CD4-positive, alpha-beta T cell (primary cell): ENCODE measurements at regions not wholly inside any gene's neighbourhood (a gene's known extent, or its start where the extent isn't known, plus 50 kb on each side); places are given as distances from the start of the nearest gene placed in this dataset.

Experiments used
- ATAC-seq: fragments of 200-7000 bp; cut with Tn5 transposase; one replicate; pipeline ENCODE4 v1.10.0; 2022; ENCODE audit warnings: mild to moderate bottlenecking; ENCODE audit not compliant: poor library complexity
- CTCF ChIA-PET: fragments of 350-600 bp; sonication (Branson Sonifier 250); formaldehyde crosslinking; loops from one replicate; lab custom pipeline; 2021; ENCODE audit warnings: antibody characterized with exemption, inconsistent platforms; lab: Charles Lee
- POLR2A ChIA-PET: fragments of 350-600 bp; sonication (Branson Sonifier 250); formaldehyde crosslinking; loops from one replicate; lab custom pipeline; 2021; ENCODE audit warnings: antibody characterized with exemption, inconsistent platforms; lab: Charles Lee
- DNase-seq, 14 experiments: peaks; one replicate each; pipeline ENCODE4 v3.0.0-alpha.2; 2013 to 2020; ENCODE audit warnings: mixed read lengths in 2 of 14
- H3K27ac ChIP-seq, 2 donors: one replicate each; pipeline versions ENCODE4 v1.5.1 to v1.7.0; 2013; ENCODE audit warnings: low read length in 2 of 2, low read depth in 1 of 2, mild to moderate bottlenecking in 1 of 2
- H3K27me3 ChIP-seq, 2 experiments: 1 replicate in 1 of 2; 2 replicates in 1 of 2; pipeline versions ENCODE4 v1.6.1 to v1.7.0; 2013; ENCODE audit warnings: low read length in 2 of 2, control low read depth in 1 of 2, mild to moderate bottlenecking in 1 of 2, moderate library complexity in 1 of 2; ENCODE audit not compliant: insufficient read depth in 2 of 2, control insufficient read depth in 1 of 2
- H3K36me3 ChIP-seq: one replicate; pipeline ENCODE4 v1.6.1; 2013; ENCODE audit warnings: low read length, control low read depth; ENCODE audit not compliant: insufficient read depth
- H3K4me1 ChIP-seq: one replicate; pipeline ENCODE4 v1.6.1; 2013; ENCODE audit warnings: low read length, control low read depth; ENCODE audit not compliant: insufficient read depth
- H3K4me3 ChIP-seq: one replicate; pipeline ENCODE4 v1.5.1; 2013; ENCODE audit warnings: mild to moderate bottlenecking, low read length, moderate library complexity
- H3K9me3 ChIP-seq, 2 experiments: 1 replicate in 1 of 2; 2 replicates in 1 of 2; pipeline versions ENCODE4 v1.6.1 to v1.7.0; 2013; ENCODE audit warnings: low read length in 2 of 2, mild to moderate bottlenecking in 2 of 2, control low read depth in 1 of 2, moderate library complexity in 1 of 2; ENCODE audit not compliant: control insufficient read depth in 1 of 2, insufficient read depth in 1 of 2
- H3K27ac Mint-ChIP-seq: one replicate; pipeline ENCODE4 v1.8.0; 2020; ENCODE audit warnings: mixed read lengths
- H3K27me3 Mint-ChIP-seq: one replicate; pipeline ENCODE4 v1.8.0; 2021; ENCODE audit warnings: mixed read lengths
- H3K36me3 Mint-ChIP-seq: one replicate; pipeline ENCODE4 v1.8.0; 2021; ENCODE audit warnings: low read depth, mixed read lengths
- H3K4me1 Mint-ChIP-seq: one replicate; pipeline ENCODE4 v1.8.0; 2021; ENCODE audit warnings: low read depth, mixed read lengths
- H3K4me3 Mint-ChIP-seq: one replicate; pipeline ENCODE4 v1.8.0; 2020; ENCODE audit warnings: mild to moderate bottlenecking, mixed read lengths
- H3K9me3 Mint-ChIP-seq: one replicate; pipeline ENCODE4 v1.8.0; 2020; ENCODE audit warnings: mixed read lengths
- intact Hi-C, 2 experiments: fragments of 100-400 bp; cut with DNase I in 1 of 2; cut with micrococcal nuclease in 1 of 2; formaldehyde crosslinking; loops; one replicate each; pipeline versions ENCODE4 v1.15.1 to v1.9.0; 2023 to 2025; cut with DNase I, micrococcal nuclease
- TF ChIP-seq, protein P1 (sequence below): fragments of 200-600 bp; IDR thresholded peaks from one replicate; pipeline ENCODE4 v1.8.0; 2022; ENCODE audit warnings: antibody characterized with exemption, mild to moderate bottlenecking

DNA sequence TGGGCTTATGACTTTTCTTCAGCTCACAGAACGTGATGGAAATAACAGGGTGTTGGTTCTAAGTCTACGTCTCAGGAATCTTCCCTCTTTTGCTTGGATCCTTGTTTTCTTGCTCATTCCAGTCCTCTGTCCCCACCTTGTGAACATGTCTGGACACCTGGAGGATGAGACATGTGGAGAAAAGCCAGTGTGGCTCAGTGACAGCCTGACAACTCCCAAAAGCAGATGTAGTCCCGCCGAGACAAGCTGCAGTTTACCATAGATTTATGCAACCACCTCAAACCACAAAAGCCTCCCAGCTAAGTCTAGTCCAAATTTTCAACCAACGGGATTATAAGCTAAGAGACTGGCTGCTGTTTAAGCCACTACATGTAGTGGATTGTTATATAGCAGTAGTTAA is 476.1 kb downstream of the SH2D4B start:
- Histone ChIP-seq H3K9me3 (no peaks in the 10 kb centered on the region), H3K36me3 (no peaks in the 10 kb centered on the region), H3K27me3 (peaks cover 0 to under 1% of the 10 kb centered on the region in 2 experiments), H3K4me1 (no peaks in the 10 kb centered on the region), H3K27ac (no peak overlapping the region), H3K4me3 (no peak overlapping the region)
- H3K36me3 Mint-ChIP-seq: no peaks in the 10 kb centered on the region
- no peak overlapping the region for H3K27ac Mint-ChIP-seq
- ATAC-seq: no peak
- H3K27me3 Mint-ChIP-seq: peaks cover 12% of the 10 kb centered on the region
- ChIA-PET POLR2A (no interaction called here), CTCF (interaction anchor here (1.3 kb wide), 1 partner anchor 10 kb away, joined by 4 read pairs; no protein-coding TSS in a partner anchor)
- H3K4me3 Mint-ChIP-seq: no peak overlapping the region
- no peak for DNase-seq
- intact Hi-C loops: no loop called here
- no peaks in the 10 kb centered on the region for H3K4me1 Mint-ChIP-seq
- H3K9me3 Mint-ChIP-seq: no peaks in the 10 kb centered on the region
- TF ChIP-seq, protein P1, sequence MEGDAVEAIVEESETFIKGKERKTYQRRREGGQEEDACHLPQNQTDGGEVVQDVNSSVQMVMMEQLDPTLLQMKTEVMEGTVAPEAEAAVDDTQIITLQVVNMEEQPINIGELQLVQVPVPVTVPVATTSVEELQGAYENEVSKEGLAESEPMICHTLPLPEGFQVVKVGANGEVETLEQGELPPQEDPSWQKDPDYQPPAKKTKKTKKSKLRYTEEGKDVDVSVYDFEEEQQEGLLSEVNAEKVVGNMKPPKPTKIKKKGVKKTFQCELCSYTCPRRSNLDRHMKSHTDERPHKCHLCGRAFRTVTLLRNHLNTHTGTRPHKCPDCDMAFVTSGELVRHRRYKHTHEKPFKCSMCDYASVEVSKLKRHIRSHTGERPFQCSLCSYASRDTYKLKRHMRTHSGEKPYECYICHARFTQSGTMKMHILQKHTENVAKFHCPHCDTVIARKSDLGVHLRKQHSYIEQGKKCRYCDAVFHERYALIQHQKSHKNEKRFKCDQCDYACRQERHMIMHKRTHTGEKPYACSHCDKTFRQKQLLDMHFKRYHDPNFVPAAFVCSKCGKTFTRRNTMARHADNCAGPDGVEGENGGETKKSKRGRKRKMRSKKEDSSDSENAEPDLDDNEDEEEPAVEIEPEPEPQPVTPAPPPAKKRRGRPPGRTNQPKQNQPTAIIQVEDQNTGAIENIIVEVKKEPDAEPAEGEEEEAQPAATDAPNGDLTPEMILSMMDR: no peak

DNA sequence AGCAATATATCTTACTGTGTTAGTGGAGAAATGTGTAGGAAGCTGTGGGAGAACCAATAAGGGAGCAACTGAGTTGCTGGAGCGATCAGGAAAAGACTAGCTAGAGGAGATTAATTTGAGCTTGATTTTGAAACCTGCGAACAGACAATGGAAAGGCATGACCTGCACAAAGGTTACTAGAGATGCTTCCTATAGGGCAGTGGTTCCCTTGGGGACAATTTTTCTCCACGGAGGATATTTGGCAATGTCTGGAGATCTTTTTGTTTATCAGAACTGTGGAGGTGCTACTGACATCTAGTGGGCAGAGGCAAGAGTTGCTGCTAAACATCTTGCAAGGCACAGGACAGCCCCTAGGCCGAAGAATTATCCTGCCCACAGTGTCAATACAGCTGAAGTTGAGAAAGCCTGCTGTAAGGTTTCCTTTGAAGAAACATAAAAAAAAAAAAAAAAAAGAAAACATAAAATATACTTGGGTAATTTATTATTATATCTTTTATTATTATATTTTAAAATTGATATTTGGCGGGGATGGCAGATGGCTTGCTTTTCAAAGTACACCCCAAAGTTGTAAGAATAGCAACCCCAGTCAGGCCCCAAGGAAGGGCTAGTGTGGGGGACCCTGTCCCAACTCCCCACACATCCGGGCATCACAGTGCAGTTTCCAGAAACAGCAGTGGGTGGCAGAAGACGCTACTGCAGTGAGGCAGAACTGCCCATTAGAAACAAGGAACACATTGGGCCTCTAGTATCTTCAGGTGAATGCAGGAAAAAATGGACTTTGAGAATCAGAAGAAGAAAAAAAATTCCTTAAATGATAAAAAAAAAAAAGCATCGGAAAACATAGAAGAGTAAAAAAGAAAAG is 481.6 kb downstream of the SH2D4B start:
- Mint-ChIP-seq H3K27ac (no peak overlapping the region), H3K4me1 (no peaks in the 10 kb centered on the region), H3K9me3 (no peaks in the 10 kb centered on the region), H3K4me3 (no peak overlapping the region), H3K27me3 (peaks cover 8% of the 10 kb centered on the region), H3K36me3 (no peaks in the 10 kb centered on the region)
- no peak overlapping the region for H3K27ac ChIP-seq
- no peak for ATAC-seq
- H3K9me3 ChIP-seq: no peaks in the 10 kb centered on the region
- CTCF ChIA-PET: no interaction called here
- intact Hi-C loops: loop anchor here in 1 of 2 experiments (2.0 kb wide), 1 partner anchor 636 kb away; no protein-coding TSS in a partner anchor
- H3K4me1 ChIP-seq: no peaks in the 10 kb centered on the region
- TF ChIP-seq, protein P1: peak; percentile 44
- DNase-seq: peak in 4 of 14 experiments; percentile 2 to 25 (median 14)
- H3K27me3 ChIP-seq: peaks cover 0 to 4% of the 10 kb centered on the region in 2 experiments
- no peak overlapping the region for H3K4me3 ChIP-seq
- H3K36me3 ChIP-seq: no peaks in the 10 kb centered on the region
- POLR2A ChIA-PET: no interaction called here

DNA sequence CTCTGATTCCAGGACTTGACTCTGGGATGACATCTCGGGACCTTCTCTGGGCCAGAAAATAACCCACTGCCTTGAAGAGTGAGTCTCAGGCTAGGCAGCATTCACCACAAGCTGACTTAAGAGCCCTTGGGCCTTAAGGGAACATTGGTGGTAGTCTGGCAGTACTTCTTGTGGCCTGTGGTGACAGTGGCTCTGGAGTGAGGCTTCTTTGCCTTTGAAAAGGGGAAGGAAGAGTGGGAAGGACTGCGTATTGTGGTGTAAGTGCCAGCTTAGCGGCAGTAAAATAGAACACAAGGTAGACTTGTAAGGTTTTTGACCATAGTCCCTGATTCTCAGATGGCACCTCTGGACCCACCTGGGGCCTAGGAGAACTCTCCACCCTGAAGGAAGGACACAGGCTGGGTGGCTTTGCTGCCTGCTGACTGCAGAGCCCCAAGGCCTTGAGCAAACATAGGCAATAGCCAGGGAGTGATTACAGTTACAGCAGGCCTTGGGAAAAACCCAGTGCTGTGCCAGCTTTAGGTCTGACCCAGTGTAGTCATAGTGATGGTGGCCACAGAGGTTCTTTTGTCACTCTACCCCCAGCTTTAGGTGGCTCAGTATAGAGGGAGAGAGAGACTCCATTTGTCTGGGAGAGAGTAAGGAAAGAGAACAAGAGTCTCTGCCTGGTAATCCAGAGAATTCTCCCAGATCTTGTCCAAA is 483.9 kb downstream of the SH2D4B start:
- Histone ChIP-seq H3K4me1 (no peaks in the 10 kb centered on the region), H3K27ac (no peak overlapping the region), H3K27me3 (peaks cover 0 to 4% of the 10 kb centered on the region in 2 experiments), H3K36me3 (no peaks in the 10 kb centered on the region), H3K9me3 (no peaks in the 10 kb centered on the region), H3K4me3 (no peak overlapping the region)
- ChIA-PET POLR2A (no interaction called here), CTCF (no interaction called here)
- Mint-ChIP-seq H3K9me3 (no peaks in the 10 kb centered on the region), H3K4me1 (no peaks in the 10 kb centered on the region), H3K36me3 (no peaks in the 10 kb centered on the region), H3K27ac (no peak overlapping the region), H3K27me3 (peaks cover 4% of the 10 kb centered on the region), H3K4me3 (no peak overlapping the region)
- DNase-seq: peak in 1 of 14 experiments; percentile 5
- intact Hi-C loops: no loop called here
- TF ChIP-seq, protein P1: no peak
- ATAC-seq: no peak
